ENCODE measurements at regions not wholly inside any gene's neighbourhood (a gene's known extent, or its start where the extent isn't known, plus 50 kb on each side); places are given as distances from the start of the nearest gene placed in this dataset.
"Not testable (repeated sequence)": the region's sequence is repeated elsewhere in the genome, so short reads cannot be mapped to it uniquely, and the experiment has no call there.

GRCh38 chr1:30462166-30462565 is 261.2 kb downstream of the MATN1 start:
- FAIRE-seq (no peak), DNase-seq (ENCODE audit: insufficient read length, low spot score) (no peak)
- no peak for TF ChIP-seq CTCF (IDR thresholded peaks at IDR 0.05; ENCODE audit: insufficient read depth, missing control alignments)

- FAIRE-seq: no peak
- DNase-seq (ENCODE audit: insufficient read length, low spot score): no peak
- TF ChIP-seq CTCF (IDR thresholded peaks at IDR 0.05; ENCODE audit: insufficient read depth, missing control alignments): no peak
Measured at GRCh38 chr1:30461640-30462039, 261.7 kb downstream of the MATN1 start.

GRCh38 chr1:30460661-30461060 is 262.7 kb downstream of the MATN1 start:
- no peak for TF ChIP-seq CTCF (IDR thresholded peaks at IDR 0.05; ENCODE audit: insufficient read depth, missing control alignments)
- FAIRE-seq (no peak), DNase-seq (ENCODE audit: insufficient read length, low spot score) (no peak)

- not testable (repeated sequence) for DNase-seq (ENCODE audit: insufficient read length, low spot score); FAIRE-seq
Measured at GRCh38 chr1:30458730-30459485, 264.5 kb downstream of the MATN1 start.

GRCh38 chr1:30452925-30453324 is 270.5 kb downstream of the MATN1 start:
- no peak for TF ChIP-seq CTCF (IDR thresholded peaks at IDR 0.05; ENCODE audit: insufficient read depth, missing control alignments)
- no peak for DNase-seq (ENCODE audit: insufficient read length, low spot score)
- FAIRE-seq: no peak

- no peak for TF ChIP-seq CTCF (IDR thresholded peaks at IDR 0.05; ENCODE audit: insufficient read depth, missing control alignments)
- DNase-seq (ENCODE audit: insufficient read length, low spot score): no peak
- FAIRE-seq: no peak
Measured at GRCh38 chr1:30452170-30452569, 271.2 kb downstream of the MATN1 start.

GRCh38 chr1:30451532-30452125 is 271.8 kb downstream of the MATN1 start:
- TF ChIP-seq CTCF (IDR thresholded peaks at IDR 0.05; ENCODE audit: insufficient read depth, missing control alignments): no peak
- FAIRE-seq (no peak), DNase-seq (ENCODE audit: insufficient read length, low spot score) (no peak)

Data from D721Med (cell line).